ENCODE measurements at regions not wholly inside any gene's neighbourhood (a gene's known extent, or its start where the extent isn't known, plus 50 kb on each side); places are given as distances from the start of the nearest gene placed in this dataset.

DNA sequence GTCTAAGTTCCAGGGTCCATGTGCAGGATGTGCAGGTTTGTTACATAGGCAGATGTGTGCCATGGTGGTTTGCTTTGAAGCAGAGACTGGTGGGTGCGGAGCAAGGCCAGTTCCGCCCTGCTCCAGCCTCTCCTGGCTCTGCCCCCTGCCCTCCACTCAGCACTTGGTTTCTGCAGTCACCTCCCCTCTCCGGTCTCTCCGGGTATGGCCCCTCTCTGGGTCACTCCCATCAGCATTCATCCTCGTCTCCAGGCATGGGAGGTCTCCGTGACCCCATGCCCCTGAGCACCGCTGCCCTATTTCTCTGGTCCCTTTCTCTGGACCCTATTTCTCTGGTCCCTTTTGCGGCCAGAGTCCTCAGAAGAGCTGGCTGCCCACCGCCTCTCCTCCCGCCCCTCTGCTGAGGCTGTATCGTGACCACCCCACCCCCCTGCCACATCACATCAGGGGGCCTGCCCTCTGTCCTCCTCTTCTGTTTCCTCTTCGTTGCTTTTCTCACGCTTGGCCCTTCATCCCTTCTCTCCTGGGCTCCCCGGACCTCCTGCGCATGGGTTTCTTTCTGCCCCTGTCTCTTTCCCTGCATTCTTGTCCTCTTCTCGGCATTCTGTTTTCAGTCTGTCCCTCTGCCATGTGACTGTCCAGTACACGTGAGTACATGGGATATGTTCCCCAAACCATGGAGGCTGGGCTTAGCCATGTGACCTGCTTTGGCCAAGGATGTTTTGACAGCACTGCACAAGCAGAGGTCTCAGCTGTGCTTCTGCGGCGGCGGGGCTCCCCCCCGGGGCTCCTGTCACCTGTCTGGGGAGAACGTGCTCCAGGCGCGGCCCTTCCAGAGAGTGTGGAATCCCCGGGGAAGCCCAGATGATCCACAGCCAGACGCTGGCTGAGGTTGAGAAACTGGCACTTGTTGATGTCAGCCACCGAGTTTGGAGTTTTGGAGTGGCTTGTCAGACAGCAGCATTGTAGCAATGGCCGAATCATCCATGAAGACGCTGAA lies 54.4 kb upstream of the C1orf174 start:
- DNase-seq: no peak

DNA sequence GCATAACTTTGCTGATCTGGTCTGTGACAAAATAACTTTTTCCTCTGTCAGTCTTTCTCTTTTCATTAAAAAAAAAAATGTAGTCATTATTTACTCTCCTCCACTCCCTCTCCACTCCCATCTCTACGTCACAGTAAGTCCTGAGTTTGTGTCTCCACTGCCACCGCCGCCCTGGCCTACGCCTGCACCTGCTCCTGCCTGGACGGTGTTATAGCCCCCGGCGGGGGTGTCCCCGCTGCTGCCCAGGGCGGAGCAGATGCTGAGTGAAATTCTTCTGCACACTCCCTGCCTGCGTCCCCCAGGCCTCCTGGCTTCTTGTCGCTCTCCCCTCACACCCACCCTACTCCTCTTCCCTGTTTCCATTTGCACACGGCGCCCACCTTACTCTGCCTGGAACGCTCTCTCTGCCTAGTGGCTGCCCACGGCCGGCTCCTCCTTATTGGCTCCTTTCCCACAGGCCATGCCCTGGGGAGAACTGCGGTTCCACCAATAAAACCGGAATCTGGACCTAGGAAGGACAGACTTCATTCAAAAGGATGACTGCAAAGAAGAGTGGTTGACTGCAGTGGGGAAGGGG lies 55.2 kb upstream of the C1orf174 start:
- DNase-seq: no peak

- no peak for DNase-seq
Observed at GRCh38 chr1:3956527-3957170, 56.6 kb upstream of the C1orf174 start.

- no peak for DNase-seq
Observed at GRCh38 chr1:3959361-3959760, 59.3 kb upstream of the C1orf174 start.

DNA sequence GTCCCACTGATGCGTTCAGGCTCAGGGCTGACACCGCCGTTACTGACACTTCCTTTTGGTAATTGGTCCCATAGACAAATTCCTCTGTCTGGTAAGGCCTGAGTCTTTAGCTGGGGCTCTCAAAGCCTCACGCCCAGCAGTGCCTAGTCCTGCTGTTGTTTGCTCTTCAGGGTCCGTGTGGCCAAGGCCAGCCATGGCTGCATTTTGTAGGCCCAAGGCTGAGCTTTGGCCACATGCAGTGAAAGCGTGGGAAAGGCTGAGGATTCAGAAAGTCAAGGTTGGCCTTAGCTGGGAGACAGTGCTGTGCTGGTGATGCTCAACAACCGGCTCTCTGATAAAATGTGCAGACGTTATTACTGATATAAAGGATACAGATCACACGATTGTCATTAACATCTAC lies 63.5 kb upstream of the C1orf174 start:
- no peak for DNase-seq

- no peak for DNase-seq
Observed at GRCh38 chr1:3965693-3966092, 65.6 kb upstream of the C1orf174 start.

DNA sequence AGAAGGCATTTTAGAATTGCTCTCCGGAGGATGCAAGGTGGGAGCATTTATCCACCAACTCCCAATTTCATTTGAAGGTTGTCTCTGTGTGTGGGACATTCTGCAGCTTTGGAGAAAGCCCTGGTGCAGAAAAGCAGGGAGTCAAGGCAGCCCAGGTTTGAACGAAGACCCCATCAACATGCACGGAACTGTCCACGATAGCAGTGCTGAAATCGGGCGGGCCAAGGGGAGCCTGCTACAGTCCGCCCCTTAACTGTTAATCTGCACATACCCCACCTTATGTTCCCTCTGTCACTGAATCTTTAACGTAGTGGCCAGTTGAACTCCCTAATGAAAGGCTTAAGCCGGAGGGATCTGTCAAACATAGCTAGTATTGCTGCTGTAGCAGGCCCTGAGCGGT lies 68.8 kb upstream of the C1orf174 start:
- no peak for DNase-seq

DNA sequence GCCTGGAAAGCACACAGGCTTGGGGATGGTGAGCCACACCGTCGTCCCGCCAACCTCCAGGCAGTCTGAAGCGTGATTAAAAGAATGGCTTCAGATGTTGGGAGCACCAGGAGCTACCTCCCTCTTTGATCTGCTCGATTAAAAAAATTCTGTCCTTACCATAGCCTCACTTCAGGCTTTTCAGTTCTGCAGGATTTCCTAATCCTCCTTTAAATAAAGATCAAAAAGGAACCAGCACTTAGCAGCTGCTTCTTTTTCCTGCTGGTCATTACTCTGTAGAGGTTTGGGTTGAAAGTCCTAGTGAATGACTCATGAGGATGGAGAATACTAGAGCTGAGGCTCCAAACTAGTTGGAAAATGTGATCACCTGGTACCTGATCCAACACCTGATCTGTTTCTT lies 71.9 kb upstream of the C1orf174 start:
- no peak for DNase-seq

GRCh38 chr1:3975903-3976630 lies 76.0 kb upstream of the C1orf174 start:
- no peak for DNase-seq

GRCh38 chr1:3976821-3977220 lies 76.7 kb upstream of the C1orf174 start:
- no peak for DNase-seq

DNA sequence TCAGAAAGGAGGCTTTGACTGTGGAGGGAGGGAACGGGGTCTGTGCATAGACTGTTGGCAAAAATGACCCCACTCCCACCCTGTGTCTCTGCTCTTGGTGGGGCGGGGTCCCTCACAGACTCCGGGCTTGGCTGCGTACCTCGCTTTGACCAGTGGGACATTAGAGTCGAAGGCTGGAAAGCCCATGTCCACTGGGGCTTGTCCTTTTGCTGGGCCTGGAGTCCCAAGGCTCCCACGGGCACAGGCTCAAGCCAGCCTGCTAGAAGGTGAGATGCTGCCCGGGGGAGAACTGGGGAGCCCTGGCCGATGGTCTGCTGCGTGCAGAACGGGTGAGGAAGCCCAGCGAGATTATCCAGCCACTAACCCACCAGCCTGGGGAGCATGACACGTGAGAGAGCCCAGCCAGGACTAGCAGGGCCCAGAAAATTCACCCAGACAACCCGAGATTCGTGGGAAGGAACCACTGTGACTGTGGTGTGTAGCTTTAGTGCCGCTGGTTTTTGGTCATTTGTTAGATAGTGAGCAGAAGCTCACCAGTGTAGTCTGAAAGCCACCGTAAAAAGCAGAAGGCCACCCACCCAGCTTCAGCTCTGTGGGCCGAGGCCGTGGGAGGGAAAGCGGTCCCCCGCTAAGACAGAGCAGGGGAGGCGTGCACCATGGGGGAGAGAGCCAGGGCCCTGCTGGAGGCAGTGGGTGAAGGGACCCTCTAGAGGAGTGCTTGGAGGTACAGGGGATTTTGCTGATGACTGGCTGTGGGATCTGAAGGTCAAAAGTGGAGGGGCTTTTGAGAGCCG lies 78.3 kb upstream of the C1orf174 start:
- no peak for DNase-seq

- no peak for DNase-seq
Observed at GRCh38 chr1:3978990-3979325, 78.9 kb upstream of the C1orf174 start.

DNA sequence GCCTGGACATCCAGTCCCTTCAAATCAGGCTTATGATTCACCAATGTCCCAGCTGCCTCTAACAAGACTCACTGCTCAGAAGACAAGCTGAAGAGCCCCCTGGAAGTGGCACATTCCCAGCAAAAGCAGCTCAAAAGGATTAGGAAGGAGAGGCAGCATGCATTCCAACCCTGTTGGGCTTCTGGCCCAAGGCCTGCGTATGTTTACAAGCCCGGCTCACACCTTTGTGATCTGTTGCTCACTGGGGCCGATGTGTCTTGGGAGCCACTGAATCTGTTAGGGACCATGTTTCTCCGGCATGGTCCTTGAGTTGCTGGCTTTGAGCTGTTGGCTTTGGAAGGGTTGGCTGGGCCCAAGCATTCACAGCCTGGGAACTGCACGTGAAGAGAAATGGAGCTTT lies 81.2 kb upstream of the C1orf174 start:
- DNase-seq: no peak

GRCh38 chr1:3981746-3982505 lies 81.9 kb upstream of the C1orf174 start:
- DNase-seq: no peak

DNA sequence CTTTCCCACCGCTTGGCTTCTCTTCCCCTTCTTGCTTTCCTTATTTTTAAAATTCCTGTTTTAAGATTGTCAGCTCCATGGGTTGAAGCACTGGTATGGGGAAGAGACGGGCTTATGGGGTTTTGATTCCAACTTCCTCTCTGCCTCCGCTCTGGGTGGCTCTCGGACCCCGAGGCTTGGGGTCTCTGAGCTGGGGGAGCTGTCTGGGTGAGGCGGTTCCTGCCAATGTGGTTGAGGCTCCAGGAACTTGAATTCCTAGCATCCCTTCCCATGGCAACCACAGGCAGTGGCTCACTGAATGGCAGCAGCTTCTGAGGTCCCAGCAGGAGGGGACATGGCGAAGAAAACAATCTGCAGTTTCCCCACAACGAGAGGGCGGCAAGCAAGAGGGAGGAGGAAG lies 83.1 kb upstream of the C1orf174 start:
- DNase-seq: no peak

- DNase-seq: no peak
Observed at GRCh38 chr1:3984586-3984985, 84.5 kb upstream of the C1orf174 start.

DNA sequence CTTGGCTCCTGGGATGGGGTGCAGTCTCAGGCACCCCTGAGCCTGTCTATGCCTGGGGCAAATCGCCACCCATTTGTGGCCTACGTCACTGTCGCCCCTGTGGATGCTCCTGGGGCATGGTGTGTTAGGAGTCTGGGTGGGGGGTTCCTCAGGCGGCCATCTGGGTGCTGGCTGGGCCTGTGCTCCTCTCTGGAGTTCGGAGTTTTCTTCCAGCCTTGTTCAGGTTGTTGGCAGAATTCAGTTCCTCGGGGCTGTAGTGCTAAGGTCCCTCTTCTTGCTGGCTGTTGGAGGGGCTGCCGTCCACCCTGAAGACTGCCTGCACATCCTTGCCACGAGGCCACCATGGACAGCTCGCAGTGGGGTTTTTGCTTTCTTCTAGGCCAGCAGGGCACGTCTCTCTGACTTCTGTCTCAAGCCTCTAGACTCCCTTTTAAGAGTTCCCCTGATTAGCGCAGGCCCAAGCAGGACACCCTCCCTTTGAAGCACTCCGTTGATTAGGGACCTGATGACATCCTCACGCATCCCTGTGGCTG lies 86.7 kb upstream of the C1orf174 start:
- no peak for DNase-seq

DNA sequence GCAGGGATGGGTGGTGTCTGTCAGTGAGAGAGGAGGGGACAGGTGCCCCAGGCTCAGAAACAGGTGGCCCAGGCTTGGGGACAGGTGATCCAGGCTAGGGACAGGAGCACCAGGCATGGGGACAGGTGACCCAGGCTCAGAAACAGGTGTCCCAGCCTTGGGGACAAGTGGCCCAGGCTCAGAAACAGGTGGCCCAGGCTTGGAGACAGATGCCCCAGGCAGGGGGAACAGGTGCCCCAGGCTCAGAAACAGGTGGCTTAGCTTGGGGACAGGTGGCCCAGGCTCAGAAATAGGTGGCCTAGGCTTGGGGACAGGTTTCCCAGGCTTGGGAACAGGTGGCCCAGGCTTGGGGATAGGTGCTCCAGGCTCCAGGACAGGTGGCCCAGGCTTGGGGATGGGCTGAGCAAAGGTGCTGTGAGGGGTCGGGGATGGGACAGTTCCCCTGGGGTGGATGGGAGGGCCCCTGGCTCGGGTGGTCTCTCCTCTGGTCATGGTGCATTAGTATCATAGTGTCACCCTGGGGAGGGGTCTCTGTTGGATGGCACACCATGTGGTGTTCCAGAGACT lies 87.7 kb upstream of the C1orf174 start:
- DNase-seq: no peak

GRCh38 chr1:3988431-3988830 lies 88.4 kb upstream of the C1orf174 start:
- DNase-seq: no peak

DNA sequence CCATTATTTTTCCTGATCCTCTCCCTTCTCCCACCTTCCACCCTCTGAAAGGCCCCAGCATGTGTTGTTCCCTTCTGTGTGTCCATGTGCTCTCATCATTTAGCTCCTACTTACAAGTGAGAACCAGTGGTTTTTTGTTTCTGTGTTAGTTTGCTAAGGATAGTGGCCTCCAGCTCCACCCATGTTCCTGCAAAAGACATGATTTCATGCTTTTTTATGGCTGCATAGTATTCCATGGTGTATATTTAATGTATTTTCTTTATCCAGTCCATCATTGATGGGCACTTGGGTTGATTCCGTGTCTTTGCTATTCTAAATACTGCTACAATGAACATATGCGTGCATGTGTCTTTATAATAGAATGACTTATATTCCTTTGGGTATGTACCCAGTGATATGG lies 89.4 kb upstream of the C1orf174 start:
- DNase-seq: no peak

DNA sequence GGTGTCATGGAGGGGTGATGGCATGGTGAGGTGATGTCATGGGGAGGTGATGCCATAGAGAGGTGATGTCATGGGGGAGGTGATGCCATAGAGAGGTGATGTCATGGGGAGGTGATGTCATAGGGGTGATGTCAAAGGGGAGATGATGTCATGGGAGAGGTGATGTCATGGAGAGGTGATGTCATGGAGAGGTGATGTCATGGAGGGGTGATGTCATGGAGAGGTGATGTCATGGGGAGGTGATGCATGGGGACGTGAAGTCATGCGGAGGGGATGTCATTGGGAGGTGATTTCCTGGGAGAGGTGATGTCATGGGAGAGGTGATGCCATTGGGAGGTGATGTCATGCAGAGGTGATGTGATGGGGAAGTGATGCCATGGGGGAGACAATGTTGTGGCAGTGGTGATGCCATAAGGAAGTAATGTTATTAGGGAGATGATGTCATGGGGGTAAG lies 92.1 kb upstream of the C1orf174 start:
- peak; percentile 5 for DNase-seq
